ENCODE measurements at regions not wholly inside any gene's neighbourhood (a gene's known extent, or its start where the extent isn't known, plus 50 kb on each side); places are given as distances from the start of the nearest gene placed in this dataset.

DNA sequence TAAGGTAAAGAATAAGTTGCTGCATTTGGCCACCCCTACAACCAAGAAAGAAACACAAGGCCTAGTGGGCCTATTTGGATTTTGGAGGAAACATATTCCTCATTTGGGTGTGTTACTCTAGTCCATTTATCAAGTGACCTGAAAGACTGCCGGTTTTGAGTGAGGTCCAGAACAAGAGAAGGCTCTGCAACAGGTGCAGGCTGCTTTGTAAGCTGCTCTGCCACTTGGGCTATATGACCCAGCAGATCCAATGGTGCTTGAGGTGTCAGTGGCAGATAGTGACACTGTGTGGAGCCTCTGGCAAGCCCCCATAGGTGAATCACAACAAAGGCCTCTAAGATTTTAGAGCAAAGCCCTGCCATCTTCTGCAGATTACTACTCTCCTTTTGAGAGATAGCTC lies 491.3 kb downstream of the TAFA4 start:
- WGBS, 4 donors = 66 to 90% (median 86%) methylated on average over 1 of the region's 1 CpG
- no peak for DNase-seq
- no peaks in the 10 kb centered on the region for H3K27me3 ChIP-seq
- H3K36me3 ChIP-seq (replicated peaks in 1 of 2) = no peaks in the 10 kb centered on the region
- H3K4me3 ChIP-seq = no peak overlapping the region
- no peaks in the 10 kb centered on the region for H3K4me1 ChIP-seq (replicated peaks in 1 of 2)
- H3K9me3 ChIP-seq (replicated peaks in 1 of 3) = no peaks in the 10 kb centered on the region
- no peak overlapping the region for H3K27ac ChIP-seq
- intact Hi-C loops (cut with DNase I) = no loop called here
- no peak for TF ChIP-seq POLR2A (IDR thresholded peaks at IDR 0.05)
- TF ChIP-seq, protein P1, sequence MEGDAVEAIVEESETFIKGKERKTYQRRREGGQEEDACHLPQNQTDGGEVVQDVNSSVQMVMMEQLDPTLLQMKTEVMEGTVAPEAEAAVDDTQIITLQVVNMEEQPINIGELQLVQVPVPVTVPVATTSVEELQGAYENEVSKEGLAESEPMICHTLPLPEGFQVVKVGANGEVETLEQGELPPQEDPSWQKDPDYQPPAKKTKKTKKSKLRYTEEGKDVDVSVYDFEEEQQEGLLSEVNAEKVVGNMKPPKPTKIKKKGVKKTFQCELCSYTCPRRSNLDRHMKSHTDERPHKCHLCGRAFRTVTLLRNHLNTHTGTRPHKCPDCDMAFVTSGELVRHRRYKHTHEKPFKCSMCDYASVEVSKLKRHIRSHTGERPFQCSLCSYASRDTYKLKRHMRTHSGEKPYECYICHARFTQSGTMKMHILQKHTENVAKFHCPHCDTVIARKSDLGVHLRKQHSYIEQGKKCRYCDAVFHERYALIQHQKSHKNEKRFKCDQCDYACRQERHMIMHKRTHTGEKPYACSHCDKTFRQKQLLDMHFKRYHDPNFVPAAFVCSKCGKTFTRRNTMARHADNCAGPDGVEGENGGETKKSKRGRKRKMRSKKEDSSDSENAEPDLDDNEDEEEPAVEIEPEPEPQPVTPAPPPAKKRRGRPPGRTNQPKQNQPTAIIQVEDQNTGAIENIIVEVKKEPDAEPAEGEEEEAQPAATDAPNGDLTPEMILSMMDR (IDR thresholded peaks at IDR 0.05) = no peak

DNA sequence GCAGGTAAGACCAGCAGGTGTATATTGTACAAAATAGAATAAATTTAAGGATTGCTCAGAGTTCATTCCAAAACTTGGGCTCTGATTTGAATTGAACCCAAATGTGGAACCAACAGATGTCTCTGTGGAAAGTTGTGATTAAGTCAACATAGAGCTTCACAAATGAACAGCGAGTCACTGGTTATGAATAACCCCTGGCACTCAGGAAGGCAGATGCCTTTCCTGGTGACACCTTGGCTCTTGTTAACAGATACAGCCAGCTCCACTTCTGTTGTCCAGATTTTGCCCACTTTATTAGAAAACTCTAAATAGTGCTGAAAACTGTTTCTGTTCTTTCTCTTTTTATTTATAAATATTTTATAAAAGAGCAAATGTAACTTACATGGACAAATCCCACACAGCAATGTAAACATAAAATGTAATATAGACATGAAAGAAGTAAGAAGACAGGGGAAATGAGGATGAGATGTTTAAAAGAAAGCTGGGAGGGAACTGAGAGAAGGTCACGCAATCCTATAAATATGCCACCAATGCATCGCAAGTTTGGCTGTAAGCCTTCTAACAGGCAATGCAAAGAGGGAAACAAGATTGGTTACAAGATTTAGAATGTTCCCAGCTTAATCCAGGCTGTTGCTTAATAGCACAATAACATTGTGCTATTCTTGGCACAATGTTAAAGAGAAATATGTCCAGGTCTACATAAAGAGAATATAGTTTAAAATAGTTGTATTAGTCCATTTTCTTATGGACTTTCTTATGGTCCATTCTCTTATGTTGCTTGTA lies 495.5 kb downstream of the TAFA4 start:
- H3K4me1 ChIP-seq (replicated peaks in 1 of 2) = no peaks in the 10 kb centered on the region
- intact Hi-C loops (cut with DNase I) = no loop called here
- H3K27me3 ChIP-seq = no peaks in the 10 kb centered on the region
- no peaks in the 10 kb centered on the region for H3K9me3 ChIP-seq (replicated peaks in 1 of 3)
- TF ChIP-seq, protein P1 (IDR thresholded peaks at IDR 0.05) = no peak
- no peak for TF ChIP-seq POLR2A (IDR thresholded peaks at IDR 0.05)
- no peak overlapping the region for H3K27ac ChIP-seq
- DNase-seq = no peak
- no peak overlapping the region for H3K4me3 ChIP-seq
- no peaks in the 10 kb centered on the region for H3K36me3 ChIP-seq (replicated peaks in 1 of 2)
- 72 to 82% (median 77%) methylated on average over 3 of the region's 3 CpGs for WGBS, 4 donors

DNA sequence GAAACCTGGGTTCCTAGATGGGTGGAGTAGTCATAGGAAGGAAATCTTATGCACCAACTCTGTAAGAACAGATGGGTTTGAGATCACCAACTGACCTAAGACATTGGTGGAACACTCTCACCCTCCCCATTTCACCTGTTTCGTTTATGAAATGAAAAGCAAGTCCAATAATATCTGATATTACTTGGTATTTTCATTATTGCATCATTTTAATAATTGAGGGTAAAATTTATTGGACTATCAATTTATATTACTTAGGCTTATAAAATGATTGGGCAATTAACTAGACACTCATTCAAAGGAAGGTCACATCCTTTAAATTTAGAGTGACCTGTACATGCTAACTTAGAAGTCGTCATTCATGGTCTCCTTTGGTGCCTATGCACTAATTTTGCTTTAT lies 503.9 kb downstream of the TAFA4 start:
- DNase-seq = no peak
- no peaks in the 10 kb centered on the region for H3K4me1 ChIP-seq (replicated peaks in 1 of 2)
- no peak overlapping the region for H3K27ac ChIP-seq
- no peaks in the 10 kb centered on the region for H3K9me3 ChIP-seq (replicated peaks in 1 of 3)
- no peaks in the 10 kb centered on the region for H3K36me3 ChIP-seq (replicated peaks in 1 of 2)
- no peak overlapping the region for H3K4me3 ChIP-seq
- intact Hi-C loops (cut with DNase I) = no loop called here
- TF ChIP-seq, protein P1 (IDR thresholded peaks at IDR 0.05) = no peak
- no peak for TF ChIP-seq POLR2A (IDR thresholded peaks at IDR 0.05)
- H3K27me3 ChIP-seq = no peaks in the 10 kb centered on the region
- 49 to 73% (median 60%) methylated on average over 2 of the region's 2 CpGs for WGBS, 4 donors

GRCh38 chr3:68424796-68425460 lies 507.4 kb downstream of the TAFA4 start:
- H3K27ac ChIP-seq = no peak overlapping the region
- no peak for DNase-seq
- intact Hi-C loops (cut with DNase I) = no loop called here
- no peaks in the 10 kb centered on the region for H3K27me3 ChIP-seq
- H3K4me1 ChIP-seq (replicated peaks in 1 of 2) = no peaks in the 10 kb centered on the region
- WGBS, 4 donors = 38 to 47% (median 41%) methylated on average over 7 of the region's 7 CpGs
- TF ChIP-seq, protein P1 (IDR thresholded peaks at IDR 0.05) = no peak
- TF ChIP-seq POLR2A (IDR thresholded peaks at IDR 0.05) = no peak
- H3K4me3 ChIP-seq = no peak overlapping the region
- H3K36me3 ChIP-seq (replicated peaks in 1 of 2) = no peaks in the 10 kb centered on the region
- no peaks in the 10 kb centered on the region for H3K9me3 ChIP-seq (replicated peaks in 1 of 3)
